ENCODE measurements at regions not wholly inside any gene's neighbourhood (a gene's known extent, or its start where the extent isn't known, plus 50 kb on each side); places are given as distances from the start of the nearest gene placed in this dataset.

- Histone ChIP-seq H3K4me3 (no peak overlapping the region), H4K20me1 (ENCODE audit: control insufficient read depth, insufficient read depth) (no peaks in the 10 kb centered on the region), H3K79me2 (ENCODE audit: control insufficient read depth, insufficient read depth, low read length) (no peaks in the 10 kb centered on the region), H3K4me1 (ENCODE audit: control insufficient read depth, insufficient read depth, low read length) (no peaks in the 10 kb centered on the region), H3K36me3 (ENCODE audit: control insufficient read depth in 2 of 2, insufficient read depth in 2 of 2, low read length in 1 of 2) (no peaks in the 10 kb centered on the region), H3K9me3 (replicated peaks; ENCODE audit: control insufficient read depth, insufficient read depth, low read length) (no peaks in the 10 kb centered on the region), H3K9ac (ENCODE audit: control insufficient read depth, insufficient read depth, low read length) (no peak overlapping the region), H2AFZ (ENCODE audit: control insufficient read depth, low read depth, low read length) (no peak overlapping the region), H3K27ac (ENCODE audit: control insufficient read depth, insufficient read depth) (no peak overlapping the region), H3K27me3 (replicated peaks in 1 of 2; ENCODE audit: control insufficient read depth in 2 of 2, insufficient read depth in 2 of 2, low read length in 1 of 2) (no peaks in the 10 kb centered on the region), H3K4me2 (ENCODE audit: control insufficient read depth, insufficient read depth) (no peak overlapping the region)
- no peak for DNase-seq (ENCODE audit: low read depth, low spot score)
- POLR2A ChIA-PET: no interaction called here
- TF ChIP-seq IRF5 (IDR thresholded peaks at IDR 0.05; ENCODE audit: borderline replicate concordance): no peak
- no peak for TF ChIP-seq RELB (IDR thresholded peaks at IDR 0.05; ENCODE audit: low read depth)
- TF ChIP-seq TCF12 (IDR thresholded peaks at IDR 0.05; ENCODE audit: low read depth, low read length): no peak
- no peak for TF ChIP-seq NRF1 (conservative IDR thresholded peaks at IDR 0.05; ENCODE audit: low read depth, low read length)
- no peak for TF ChIP-seq RUNX3 (IDR thresholded peaks at IDR 0.05; ENCODE audit: low read length)
- TF ChIP-seq KAT2A (conservative IDR thresholded peaks at IDR 0.05; ENCODE audit: control insufficient read depth, low read depth, low read length): no peak
- no peak for TF ChIP-seq KLF5 (IDR thresholded peaks at IDR 0.05; ENCODE audit: partially characterized antibody)
- no peak for TF ChIP-seq FOS (IDR thresholded peaks at IDR 0.05; ENCODE audit: borderline replicate concordance, extremely low read depth, insufficient read length)
- TF ChIP-seq CBFB (IDR thresholded peaks at IDR 0.05; ENCODE audit: low read depth): no peak
- TF ChIP-seq POU2F2 (IDR thresholded peaks at IDR 0.05; ENCODE audit: borderline replicate concordance, low read depth, low read length): no peak
- TF ChIP-seq SREBF1 (IDR thresholded peaks at IDR 0.05; ENCODE audit: low read length): no peak
- 0% methylated on average over 2 of the region's 2 CpGs for WGBS (ENCODE audit: insufficient coverage, insufficient replicate concordance, low lambda C conversion rate, missing lambda C conversion rate)
- intact Hi-C loops (cut with micrococcal nuclease; ENCODE audit: unreplicated experiment) (no loop called here), in situ Hi-C loops (cut with MboI) (no loop called here)
- CTCF ChIA-PET: no interaction called here
- RAD21 ChIA-PET (ENCODE audit: unreplicated experiment): no interaction called here
- FAIRE-seq: no peak
- SMC1A ChIA-PET (ENCODE audit: uncharacterized antibody, unreplicated experiment): no interaction called here
- no peak for ATAC-seq
- no TSS peak for BruUV-seq (replicated peaks)
These were observed 1500.2 kb upstream of the PRMT6 start for GRCh38 chr1:105556266-105556665.

Data from GM12878 (cell line).